K562 (cell line): ENCODE measurements at regions not wholly inside any gene's neighbourhood (a gene's known extent, or its start where the extent isn't known, plus 50 kb on each side); places are given as distances from the start of the nearest gene placed in this dataset.

Source experiments
- ATAC-seq: fragments of 200-7000 bp; cut with Tn5 transposase; 3 replicates; pipeline ENCODE4 v1.9.1; 2020; ENCODE audit warnings: moderate library complexity
- BruUV-seq: library from RNA; stranded (reverse); fragments of 400-500 nt; replicated peaks from 2 replicates; lab custom pipeline; 2021; lab: Mats Ljungman, UMichigan
- CTCF ChIA-PET: fragments of 300-600 bp; formaldehyde crosslinking; extraction: SDS; loops from one replicate; lab custom pipeline; 2021; ENCODE audit warnings: low intra/inter-chr PET ratio; lab: Yijun Ruan, JAX
- POLR2A ChIA-PET: fragments of 300-600, 350-650 bp; sonication (Branson Sonifier 250); formaldehyde crosslinking; extraction: SDS; loops from one replicate; lab custom pipeline; 2021; ENCODE audit warnings: antibody characterized with exemption, inconsistent platforms; lab: Yijun Ruan, JAX
- DNase-seq, 4 experiments: peaks; one replicate each; pipeline versions ENCODE4 v3.0.0 to v3.0.0-alpha.2; 2011 to 2018; ENCODE audit warnings: low spot score in 3 of 4, mixed read lengths in 3 of 4; ENCODE audit errors: extremely low read depth in 1 of 4
- FAIRE-seq: peaks from 2 replicates; lab custom pipeline; 2011; peaks lifted over from hg19 to GRCh38; lab: Jason Lieb, UNC
- H2AFZ ChIP-seq: 2 replicates; pipeline ENCODE4 v1.6.0; 2011; ENCODE audit warnings: low read depth, low read length, control low read depth, inconsistent platforms
- H3K27ac ChIP-seq: fragments of 200-600 bp; 3 replicates; pipeline ENCODE4 v1.8.0; 2011; ENCODE audit warnings: low read depth, mild to moderate bottlenecking, control low read depth, inconsistent platforms, low read length, moderate library complexity, mixed read lengths; ENCODE audit errors: extremely low read depth
- H3K27me3 ChIP-seq, 2 experiments: fragments of 300-600 bp in 1 of 2; 2 replicates in 1 of 2; 3 replicates in 1 of 2; pipeline versions ENCODE4 v1.6.0 to v1.8.0; 2011; ENCODE audit warnings: inconsistent platforms in 2 of 2, low read length in 2 of 2, mild to moderate bottlenecking in 1 of 2, mixed read lengths in 1 of 2, moderate library complexity in 1 of 2; ENCODE audit not compliant: control insufficient read depth in 2 of 2, insufficient read depth in 2 of 2
- H3K36me3 ChIP-seq: fragments of 300-600 bp; 3 replicates; pipeline ENCODE4 v1.8.0; 2011; ENCODE audit warnings: mild to moderate bottlenecking, low read length, inconsistent platforms; ENCODE audit not compliant: control insufficient read depth, insufficient read depth
- H3K4me1 ChIP-seq, 2 experiments: fragments of 200-600 bp in 1 of 2; replicated peaks in 1 of 2; 2 replicates in 1 of 2; 3 replicates in 1 of 2; pipeline versions ENCODE4 v1.5.1 to v1.8.0; 2011; ENCODE audit warnings: inconsistent platforms in 2 of 2, low read length in 2 of 2, mild to moderate bottlenecking in 1 of 2, mixed read lengths in 1 of 2, moderate library complexity in 1 of 2; ENCODE audit not compliant: control insufficient read depth in 2 of 2, insufficient read depth in 2 of 2
- H3K4me2 ChIP-seq: 2 replicates; pipeline ENCODE4 v1.6.1; 2011; ENCODE audit warnings: low read length, control low read depth, inconsistent platforms, mixed read lengths; ENCODE audit not compliant: insufficient read depth
- H3K4me3 ChIP-seq: fragments of 200-600 bp; sonication (generic), shearing (Covaris generic); 2 replicates; pipeline ENCODE4 v1.5.1; 2016; ENCODE audit warnings: control low read depth, inconsistent platforms
- H3K79me2 ChIP-seq: fragments of 200-600 bp; 3 replicates; pipeline ENCODE4 v1.8.0; 2011; ENCODE audit warnings: low read length, inconsistent platforms; ENCODE audit not compliant: control insufficient read depth, insufficient read depth
- H3K9ac ChIP-seq, 2 experiments: 2 replicates each; pipeline versions ENCODE4 v1.6.0 to v1.6.1; 2011; ENCODE audit warnings: low read depth in 2 of 2, low read length in 2 of 2, control low read depth in 1 of 2, inconsistent platforms in 1 of 2, mild to moderate bottlenecking in 1 of 2, mixed read lengths in 1 of 2; ENCODE audit not compliant: insufficient read depth in 1 of 2
- H3K9me1 ChIP-seq: one replicate; pipeline ENCODE4 v1.6.0; 2011; ENCODE audit warnings: inconsistent platforms, mild to moderate bottlenecking, low read length, moderate library complexity; ENCODE audit not compliant: control insufficient read depth, insufficient read depth
- H3K9me3 ChIP-seq: replicated peaks from 2 replicates; pipeline ENCODE4 v1.5.1; 2011; ENCODE audit warnings: low read depth, low read length, inconsistent platforms; ENCODE audit not compliant: control insufficient read depth, insufficient read depth
- H4K20me1 ChIP-seq: replicated peaks from 2 replicates; pipeline ENCODE4 v1.6.1; 2011; ENCODE audit warnings: low read length, inconsistent platforms, mixed read lengths; ENCODE audit not compliant: control insufficient read depth, insufficient read depth
- CBFA2T3 ChIP-seq: fragments of 450-650 bp; IDR thresholded peaks from 2 replicates; pipeline ENCODE4 v1.6.1; 2017
- HMG20A ChIP-seq: fragments of 450-650 bp; formaldehyde crosslinking; conservative IDR thresholded peaks from 2 replicates; pipeline ENCODE4 v1.4.0; 2020; ENCODE audit warnings: mild to moderate bottlenecking, mixed read lengths
- POLR2G ChIP-seq: fragments of 200-400 bp; formaldehyde crosslinking; IDR thresholded peaks from 2 replicates; pipeline ENCODE4 v1.6.1; 2017; ENCODE audit warnings: low read depth, mild to moderate bottlenecking, antibody characterized with exemption, low read length, moderate library complexity
- ZNF174 ChIP-seq: fragments of 250-450 bp; sonication (Bioruptor Pico); IDR thresholded peaks from 2 replicates; pipeline ENCODE4 v1.4.0; 2020; ENCODE audit warnings: mild to moderate bottlenecking
- ZNF184 ChIP-seq: sonication (generic); formaldehyde crosslinking; IDR thresholded peaks from 2 replicates; pipeline ENCODE4 v1.5.0; 2020; ENCODE audit warnings: missing genetic modification reagents
- ZNF76 ChIP-seq: fragments of 250-450 bp; sonication (Bioruptor Pico); IDR thresholded peaks from 2 replicates; pipeline ENCODE4 v1.4.0; 2020; ENCODE audit warnings: mild to moderate bottlenecking, moderate library complexity, borderline replicate concordance
- ZNF77 ChIP-seq: fragments of 250-450 bp; sonication (Bioruptor Pico); IDR thresholded peaks from 2 replicates; pipeline ENCODE4 v1.5.0; 2020
- WGBS: fragments of 100-300 bp; shearing (Covaris generic); methylation state at CpG from one replicate; pipeline ENCODE4 v1.1.6; 2016; ENCODE audit warnings: low coverage, mixed read lengths; ENCODE audit not compliant: insufficient coverage; ENCODE audit errors: missing lambda C conversion rate; 5-methylcytosine and 5-hydroxymethylcytosine counted together
- in situ Hi-C: fragments of 300-500 bp; cut with MboI; formaldehyde crosslinking; loops from 4 replicates; pipeline ENCODE4 v1.15.0; 2018; ENCODE audit warnings: inconsistent platforms, mixed read lengths
- intact Hi-C: fragments of 100-400 bp; cut with micrococcal nuclease; formaldehyde crosslinking; loops from 2 replicates; pipeline ENCODE4 v1.14.2; 2022
- TF ChIP-seq, protein P1 (sequence below): fragments of 450-650 bp; formaldehyde crosslinking; IDR thresholded peaks from 2 replicates; pipeline ENCODE4 v1.4.0; 2020; ENCODE audit warnings: mild to moderate bottlenecking, moderate library complexity

DNA sequence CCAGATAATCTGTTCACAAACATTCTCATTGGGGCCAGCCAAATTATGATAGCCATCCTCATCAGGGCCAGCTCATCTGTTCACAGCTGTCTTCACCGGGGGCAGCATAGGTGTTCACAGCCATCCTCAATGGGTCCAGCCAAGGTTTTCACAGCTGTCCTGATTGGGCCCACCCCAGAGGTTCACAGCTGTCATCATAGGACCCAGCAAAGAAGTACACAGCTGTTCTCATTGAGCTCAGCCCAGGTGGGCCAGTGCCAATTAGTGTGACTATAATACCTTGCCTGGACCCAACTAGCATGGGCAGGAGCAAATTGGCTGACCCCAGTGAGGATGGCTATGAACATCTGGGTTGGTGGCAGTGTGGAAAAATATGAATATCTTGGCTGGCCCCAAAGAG, 1166.0 kb downstream of the UQCRFS1 start:
- TF ChIP-seq ZNF184 (CRISPR knock-in tag) (no peak), ZNF174 (CRISPR knock-in tag) (no peak), HMG20A (CRISPR knock-in tag) (no peak), ZNF77 (CRISPR knock-in tag) (no peak), POLR2G (no peak), CBFA2T3 (no peak), ZNF76 (CRISPR knock-in tag) (no peak)
- TF ChIP-seq, protein P1, sequence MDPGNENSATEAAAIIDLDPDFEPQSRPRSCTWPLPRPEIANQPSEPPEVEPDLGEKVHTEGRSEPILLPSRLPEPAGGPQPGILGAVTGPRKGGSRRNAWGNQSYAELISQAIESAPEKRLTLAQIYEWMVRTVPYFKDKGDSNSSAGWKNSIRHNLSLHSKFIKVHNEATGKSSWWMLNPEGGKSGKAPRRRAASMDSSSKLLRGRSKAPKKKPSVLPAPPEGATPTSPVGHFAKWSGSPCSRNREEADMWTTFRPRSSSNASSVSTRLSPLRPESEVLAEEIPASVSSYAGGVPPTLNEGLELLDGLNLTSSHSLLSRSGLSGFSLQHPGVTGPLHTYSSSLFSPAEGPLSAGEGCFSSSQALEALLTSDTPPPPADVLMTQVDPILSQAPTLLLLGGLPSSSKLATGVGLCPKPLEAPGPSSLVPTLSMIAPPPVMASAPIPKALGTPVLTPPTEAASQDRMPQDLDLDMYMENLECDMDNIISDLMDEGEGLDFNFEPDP (CRISPR knock-in tag) = no peak
- FAIRE-seq = no peak
- WGBS = 0% methylated on average over 1 of the region's 1 CpG
- intact Hi-C loops (no loop called here), in situ Hi-C loops (no loop called here)
- Histone ChIP-seq H3K9ac (no peak overlapping the region), H4K20me1 (no peaks in the 10 kb centered on the region), H3K27me3 (no peaks in the 10 kb centered on the region), H3K4me2 (no peak overlapping the region), H3K9me1 (no peaks in the 10 kb centered on the region), H3K36me3 (no peaks in the 10 kb centered on the region), H3K79me2 (no peaks in the 10 kb centered on the region), H2AFZ (no peak overlapping the region), H3K4me3 (no peak overlapping the region), H3K4me1 (no peaks in the 10 kb centered on the region), H3K9me3 (no peaks in the 10 kb centered on the region), H3K27ac (no peak overlapping the region)
- CTCF ChIA-PET = no interaction called here
- BruUV-seq = no TSS peak
- ATAC-seq = no peak
- POLR2A ChIA-PET = interaction anchor here (0.6 to 1.2 kb wide), 2 partner anchors 105 to 323 kb away, joined by 3 read pairs; no protein-coding TSS in a partner anchor
- no peak for DNase-seq
